Endothelial cell of umbilical vein (primary cell): ENCODE measurements at regions not wholly inside any gene's neighbourhood (a gene's known extent, or its start where the extent isn't known, plus 50 kb on each side); places are given as distances from the start of the nearest gene placed in this dataset.

Source experiments
- BruUV-seq: library from RNA; stranded (reverse); fragments of 400-500 nt; replicated peaks from 2 replicates; lab custom pipeline; 2021; lab: Mats Ljungman, UMichigan
- CTCF ChIA-PET: fragments of 300-600, 350-600 bp; sonication (Branson Sonifier 250); formaldehyde crosslinking; loops from one replicate; lab custom pipeline; 2021; ENCODE audit warnings: antibody characterized with exemption, inconsistent platforms; lab: Charles Lee
- POLR2A ChIA-PET: fragments of 300-600, 350-600 bp; sonication (Branson Sonifier 250); formaldehyde crosslinking; loops from one replicate; lab custom pipeline; 2021; ENCODE audit warnings: antibody characterized with exemption, inconsistent platforms; lab: Charles Lee
- DNase-seq: peaks from one replicate; pipeline ENCODE4 v3.0.0-alpha.2; 2011; ENCODE audit warnings: low read depth, low spot score
- FAIRE-seq: peaks from 2 replicates; lab custom pipeline; 2011; peaks lifted over from hg19 to GRCh38; lab: Jason Lieb, UNC
- H2AFZ ChIP-seq: 2 replicates; pipeline ENCODE4 v1.6.0; 2012; ENCODE audit warnings: low read depth, low read length, control low read depth, inconsistent platforms
- H3K27ac ChIP-seq: 2 replicates; pipeline ENCODE4 v1.5.1; 2011; ENCODE audit warnings: low read depth, mild to moderate bottlenecking, control low read depth, low read length, moderate library complexity; ENCODE audit not compliant: insufficient read depth
- H3K27me3 ChIP-seq, 2 experiments: 2 replicates each; pipeline versions ENCODE4 v1.6.0 to v1.6.1; 2011; ENCODE audit warnings: low read length in 2 of 2, mixed read lengths in 1 of 2; ENCODE audit not compliant: control insufficient read depth in 2 of 2, insufficient read depth in 2 of 2
- H3K36me3 ChIP-seq, 2 experiments: 2 replicates in 1 of 2; 3 replicates in 1 of 2; pipeline ENCODE4 v1.5.1; 2011; ENCODE audit warnings: low read length in 2 of 2, mild to moderate bottlenecking in 1 of 2, moderate library complexity in 1 of 2; ENCODE audit not compliant: control insufficient read depth in 2 of 2, insufficient read depth in 2 of 2; ENCODE audit errors: extremely low read depth in 1 of 2
- H3K4me1 ChIP-seq: 3 replicates; pipeline ENCODE4 v1.5.1; 2011; ENCODE audit warnings: mild to moderate bottlenecking, low read length; ENCODE audit not compliant: control insufficient read depth, insufficient read depth; ENCODE audit errors: extremely low read depth
- H3K4me2 ChIP-seq: 2 replicates; pipeline ENCODE4 v1.6.1; 2011; ENCODE audit warnings: low read length, control low read depth, mixed read lengths; ENCODE audit not compliant: insufficient read depth
- H3K4me3 ChIP-seq, 3 experiments: fragments of 200-600 bp in 1 of 3; sonication (generic), shearing (Covaris generic) in 1 of 3; replicated peaks in 1 of 3; 2 replicates each; pipeline ENCODE4 v1.5.1; 2011 to 2016; ENCODE audit warnings: control low read depth in 3 of 3, low read length in 3 of 3, mild to moderate bottlenecking in 2 of 3, inconsistent platforms in 1 of 3, low read depth in 1 of 3, moderate library complexity in 1 of 3; ENCODE audit not compliant: insufficient read depth in 1 of 3
- H3K79me2 ChIP-seq: 2 replicates; pipeline ENCODE4 v1.6.0; 2012; ENCODE audit warnings: low read length, inconsistent platforms; ENCODE audit not compliant: control insufficient read depth, insufficient read depth
- H3K9ac ChIP-seq: replicated peaks from 2 replicates; pipeline ENCODE3; 2011; ENCODE audit warnings: low read length, control low read depth; ENCODE audit not compliant: insufficient read depth; ENCODE audit errors: extremely low read depth
- H3K9me1 ChIP-seq: replicated peaks from 3 replicates; pipeline ENCODE4 v1.6.0; 2011; ENCODE audit warnings: mild to moderate bottlenecking, low read length; ENCODE audit not compliant: control insufficient read depth, insufficient read depth; ENCODE audit errors: extremely low read depth
- H3K9me3 ChIP-seq: replicated peaks from 2 replicates; pipeline ENCODE4 v1.5.1; 2012; ENCODE audit warnings: low read length, inconsistent platforms; ENCODE audit not compliant: control insufficient read depth, insufficient read depth
- H4K20me1 ChIP-seq: replicated peaks from 2 replicates; pipeline ENCODE3; 2011; ENCODE audit warnings: mild to moderate bottlenecking, low read length; ENCODE audit not compliant: control insufficient read depth, insufficient read depth; ENCODE audit errors: extremely low read depth
- CTCF ChIP-seq, 2 donors: IDR thresholded peaks; 1 replicate in 1 of 2; 2 replicates in 1 of 2; pipeline ENCODE4 v1.5.1; 2011; ENCODE audit warnings: low read length in 2 of 2, mild to moderate bottlenecking in 2 of 2, moderate library complexity in 2 of 2, control low read depth in 1 of 2, inconsistent platforms in 1 of 2, low read depth in 1 of 2; ENCODE audit not compliant: insufficient read depth in 1 of 2; ENCODE audit errors: extremely low read depth in 1 of 2
- EZH2 ChIP-seq: IDR thresholded peaks from 2 replicates; pipeline ENCODE4 v1.6.1; 2012; ENCODE audit warnings: borderline replicate concordance, low read depth, mild to moderate bottlenecking, moderate library complexity, low read length, inconsistent platforms; ENCODE audit not compliant: severe bottlenecking
- FOS ChIP-seq: IDR thresholded peaks from 2 replicates; pipeline ENCODE4 v1.6.1; 2011; ENCODE audit warnings: mild to moderate bottlenecking, low read length, moderate library complexity, borderline replicate concordance; ENCODE audit not compliant: insufficient read depth
- JUN ChIP-seq: IDR thresholded peaks from 2 replicates; pipeline ENCODE4 v1.6.1; 2011; ENCODE audit warnings: borderline replicate concordance, low read depth; ENCODE audit not compliant: insufficient read length, insufficient read depth
- MAX ChIP-seq: IDR thresholded peaks from 2 replicates; pipeline ENCODE4 v1.6.1; 2011; ENCODE audit not compliant: insufficient read depth, insufficient read length
- POLR2A ChIP-seq: IDR thresholded peaks from 2 replicates; pipeline ENCODE4 v1.6.1; 2012; ENCODE audit warnings: low read depth, mild to moderate bottlenecking, control low read depth, low read length
- dilution Hi-C: fragments of 300-500 bp; cut with MboI; formaldehyde crosslinking; loops from one replicate; pipeline ENCODE4 v1.15.0; 2019; ENCODE audit warnings: low sequenced_read_pairs; ENCODE audit not compliant: extremely low pct_ligation_motif_present
- intact Hi-C: fragments of 100-400 bp; cut with micrococcal nuclease; formaldehyde crosslinking; loops from one replicate; pipeline ENCODE4 v1.10.0; 2022

GRCh38 chr3:117545484-117545883, 835.9 kb downstream of the TUSC7 start:
- dilution Hi-C loops: no loop called here
- Histone ChIP-seq H3K4me3 (no peak overlapping the region), H3K79me2 (no peaks in the 10 kb centered on the region), H3K4me1 (no peaks in the 10 kb centered on the region), H3K27ac (no peak overlapping the region), H3K27me3 (no peaks in the 10 kb centered on the region), H2AFZ (no peak overlapping the region), H3K9me3 (no peaks in the 10 kb centered on the region), H3K9ac (no peak overlapping the region), H4K20me1 (no peaks in the 10 kb centered on the region), H3K4me2 (no peak overlapping the region), H3K36me3 (no peaks in the 10 kb centered on the region), H3K9me1 (no peaks in the 10 kb centered on the region)
- intact Hi-C loops: loop anchor here (5.0 kb wide), 1 partner anchor 172 kb away; no protein-coding TSS in a partner anchor
- BruUV-seq: no TSS peak
- ChIA-PET POLR2A (no interaction called here), CTCF (interaction anchor here (1.6 kb wide), 1 partner anchor 21 kb away, joined by 3 read pairs; no protein-coding TSS in a partner anchor)
- TF ChIP-seq MAX (no peak), JUN (no peak), EZH2 (no peak), FOS (no peak)
- DNase-seq: no peak
- FAIRE-seq: no peak

GRCh38 chr3:117547956-117548550, 838.5 kb downstream of the TUSC7 start:
- no peak for FAIRE-seq
- BruUV-seq: no TSS peak
- Histone ChIP-seq H4K20me1 (no peaks in the 10 kb centered on the region), H2AFZ (no peak overlapping the region), H3K9me1 (no peaks in the 10 kb centered on the region), H3K27ac (no peak overlapping the region), H3K36me3 (no peaks in the 10 kb centered on the region), H3K79me2 (no peaks in the 10 kb centered on the region), H3K27me3 (no peaks in the 10 kb centered on the region), H3K4me1 (no peaks in the 10 kb centered on the region), H3K9me3 (no peaks in the 10 kb centered on the region), H3K4me2 (no peak overlapping the region), H3K9ac (no peak overlapping the region), H3K4me3 (no peak overlapping the region)
- CTCF ChIA-PET: interaction anchor here (1.7 kb wide), 1 partner anchor 22 kb away, joined by 4 read pairs; no protein-coding TSS in a partner anchor
- TF ChIP-seq POLR2A (no peak), CTCF (IDR thresholded peaks at IDR 0.05; ENCODE audit: extremely low read depth in 1 of 2, insufficient read depth in 1 of 2, low read depth in 1 of 2, low read length in 2 of 2) (no peak)
- no peak for DNase-seq
- intact Hi-C loops (loop anchor here (5.0 kb wide), 1 partner anchor 169 kb away; no protein-coding TSS in a partner anchor), dilution Hi-C loops (no loop called here)
- POLR2A ChIA-PET: no interaction called here
